RPMI7951 (cell line): ENCODE measurements at regions not wholly inside any gene's neighbourhood (a gene's known extent, or its start where the extent isn't known, plus 50 kb on each side); places are given as distances from the start of the nearest gene placed in this dataset.

ENCODE experiments used
- DNase-seq: peaks from one replicate; pipeline ENCODE4 v3.0.0-alpha.2; 2012; ENCODE audit warnings: low read depth

DNA sequence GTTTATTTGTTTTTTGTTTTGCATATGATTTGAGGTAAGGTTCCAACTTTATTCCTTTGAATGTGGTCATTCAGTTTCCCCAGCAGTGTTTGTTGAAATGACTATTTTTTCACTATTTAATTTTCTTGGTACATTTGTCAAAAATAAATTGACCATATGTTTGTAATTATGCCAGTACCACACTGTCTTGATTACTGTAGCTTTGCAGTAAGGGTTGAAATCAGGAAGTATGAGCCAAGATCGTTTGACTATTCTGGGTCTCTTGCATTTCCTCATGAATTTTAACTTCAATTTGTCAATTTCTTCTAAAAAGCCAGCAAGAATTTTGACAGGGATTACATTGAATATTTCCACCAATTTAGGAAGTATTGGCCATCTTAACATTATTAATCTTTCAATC is 199.3 kb upstream of the PPFIA2 start:
- DNase-seq = no peak

DNA sequence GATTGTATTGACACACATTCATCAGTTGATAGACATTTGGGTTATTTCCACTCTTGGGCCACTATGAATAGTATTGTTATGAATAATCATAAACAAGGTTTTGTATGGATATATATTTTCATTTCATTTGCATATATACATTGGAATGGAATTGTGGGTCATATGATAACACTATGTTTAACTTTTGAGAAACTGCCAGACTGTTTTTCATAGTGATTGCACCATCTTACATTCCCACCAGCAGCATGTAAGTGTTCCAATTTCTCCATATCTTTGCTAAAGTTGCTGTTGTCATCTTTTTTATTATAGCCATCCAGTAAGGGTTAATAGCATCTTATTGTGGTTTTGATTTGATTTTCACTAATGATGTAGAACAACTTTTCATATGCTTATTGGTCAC is 198.5 kb upstream of the PPFIA2 start:
- DNase-seq = no peak

DNA sequence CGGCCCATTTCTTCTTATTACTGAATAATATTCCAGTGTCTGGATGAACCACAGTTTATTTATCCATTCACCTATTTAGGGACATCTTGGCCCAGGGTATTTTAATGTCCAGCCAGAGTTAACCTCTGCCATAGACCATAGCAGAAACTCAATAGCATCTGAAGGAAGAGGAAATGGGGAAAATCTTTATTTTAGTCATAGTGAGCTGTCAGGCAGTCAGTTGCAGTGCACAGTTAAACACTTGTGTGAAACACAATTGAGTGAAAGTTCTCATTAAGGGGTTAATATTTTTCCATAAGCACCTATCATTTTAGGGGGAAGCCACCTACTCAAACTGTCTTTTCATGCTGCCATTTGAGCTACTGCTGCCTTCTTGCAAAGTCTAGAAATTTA is 197.3 kb upstream of the PPFIA2 start:
- DNase-seq = no peak

DNA sequence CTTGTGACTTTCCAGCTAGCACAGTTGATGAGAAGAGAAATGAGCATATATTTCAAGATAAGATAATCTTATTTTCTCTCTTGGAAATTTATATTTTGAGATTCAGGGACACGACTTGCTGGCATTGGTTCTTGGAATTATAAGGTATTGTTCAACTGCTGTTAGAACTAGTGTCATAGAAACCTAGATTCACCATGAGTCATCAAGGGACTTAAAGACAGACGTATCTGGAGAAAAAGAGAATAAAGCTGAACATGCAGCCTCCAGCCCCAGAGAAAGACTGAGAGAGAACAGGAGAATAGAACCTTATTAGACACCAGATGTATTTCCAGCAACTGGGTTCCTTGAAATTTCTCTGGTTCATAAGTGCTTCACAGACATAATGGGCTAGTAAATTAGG is 194.4 kb upstream of the PPFIA2 start:
- no peak for DNase-seq

DNA sequence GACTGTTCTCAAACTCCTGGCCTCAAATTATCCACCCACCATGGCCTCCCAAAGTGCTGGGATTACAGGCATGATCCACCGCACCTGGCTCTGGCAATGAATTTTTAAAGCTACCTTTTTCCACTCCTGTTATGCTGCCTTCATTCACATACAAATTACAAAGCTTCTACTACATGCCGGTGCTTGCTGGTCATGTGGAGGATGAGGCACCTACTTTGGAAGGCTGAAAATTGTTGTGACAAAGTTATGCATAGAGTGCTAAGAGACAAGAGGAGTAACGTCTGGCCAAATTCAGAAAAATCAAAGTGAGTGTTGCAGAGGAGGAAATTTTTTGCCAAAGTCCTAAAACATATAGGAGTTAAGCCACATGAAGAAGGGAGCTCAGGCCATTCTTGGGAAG is 191.7 kb upstream of the PPFIA2 start:
- DNase-seq = no peak

DNA sequence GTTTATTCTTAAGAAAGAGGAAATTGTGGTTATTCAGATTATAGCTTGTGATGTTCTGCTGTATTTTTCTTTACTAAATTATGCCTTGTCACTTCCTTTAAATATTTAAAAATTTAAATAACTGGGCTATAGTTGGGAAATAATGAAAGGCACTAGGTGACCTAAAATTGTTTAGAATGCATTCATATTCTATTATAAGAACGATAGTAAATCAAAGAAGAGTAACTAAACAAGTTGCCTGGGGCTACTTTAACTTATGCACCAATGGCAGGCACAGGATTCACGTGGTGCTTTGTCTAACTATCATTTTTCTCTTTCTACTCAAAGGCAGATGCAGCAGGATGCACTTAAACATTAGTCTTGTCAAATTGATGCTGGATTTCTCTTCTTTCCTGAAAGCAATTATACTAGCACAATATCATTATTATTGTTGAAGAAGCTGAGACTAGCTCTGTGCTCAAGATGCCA is 190.7 kb upstream of the PPFIA2 start:
- no peak for DNase-seq

DNA sequence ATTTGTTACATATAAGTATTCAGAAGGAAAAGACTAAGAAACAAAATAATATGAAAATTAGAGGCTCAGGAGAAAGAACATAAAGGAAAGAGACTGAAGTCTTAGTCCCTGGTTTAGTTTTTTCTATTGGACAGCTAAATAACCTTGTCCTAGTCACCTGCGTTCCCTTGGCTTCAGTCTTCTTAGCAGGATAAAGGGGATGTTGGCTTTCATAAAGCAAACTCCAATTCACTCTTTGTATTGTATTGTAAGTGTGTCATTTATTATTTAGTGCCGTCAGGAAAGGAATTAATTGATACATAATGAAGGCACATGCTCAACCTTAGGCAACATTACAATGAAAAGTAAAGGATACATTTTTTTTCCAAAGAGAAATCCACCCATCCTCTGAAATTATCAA is 190.3 kb upstream of the PPFIA2 start:
- no peak for DNase-seq

DNA sequence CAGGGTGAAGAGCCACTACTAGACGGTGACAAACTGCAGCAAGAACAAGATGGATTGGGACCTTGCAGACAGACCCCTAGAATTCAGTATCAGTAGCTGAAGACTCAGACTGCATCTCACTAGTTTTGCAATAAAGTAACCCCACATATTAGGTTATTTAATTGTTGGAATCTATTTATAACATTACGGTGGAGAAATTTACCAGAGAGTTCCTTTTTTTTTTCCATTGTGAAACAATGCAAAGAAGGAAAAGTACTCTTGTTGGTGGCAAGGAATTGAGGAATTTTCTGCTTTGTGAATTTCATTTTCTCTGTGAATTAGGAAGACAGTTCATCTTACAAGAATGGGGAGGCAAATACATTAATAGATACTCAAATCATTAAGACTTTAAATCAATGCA is 185.7 kb upstream of the PPFIA2 start:
- DNase-seq = no peak

DNA sequence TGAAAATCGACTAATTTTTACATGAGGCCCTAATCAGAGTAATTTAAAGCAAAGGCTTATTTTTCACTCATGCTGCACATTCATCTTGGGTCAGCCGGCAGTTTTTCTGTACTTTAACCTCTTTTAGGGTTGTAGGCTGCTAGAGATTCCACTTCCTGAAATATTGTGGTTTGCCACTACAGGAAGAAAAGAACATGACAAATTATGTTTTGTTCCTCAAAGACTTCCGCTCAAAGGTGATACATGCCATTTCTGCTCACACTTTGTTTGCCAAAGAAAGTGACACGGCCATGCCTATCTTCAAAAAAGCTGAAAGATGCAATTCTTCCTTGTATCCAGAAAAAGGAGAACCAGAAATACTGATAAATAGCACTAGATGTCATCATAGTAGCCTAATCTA is 183.4 kb upstream of the PPFIA2 start:
- DNase-seq = no peak

DNA sequence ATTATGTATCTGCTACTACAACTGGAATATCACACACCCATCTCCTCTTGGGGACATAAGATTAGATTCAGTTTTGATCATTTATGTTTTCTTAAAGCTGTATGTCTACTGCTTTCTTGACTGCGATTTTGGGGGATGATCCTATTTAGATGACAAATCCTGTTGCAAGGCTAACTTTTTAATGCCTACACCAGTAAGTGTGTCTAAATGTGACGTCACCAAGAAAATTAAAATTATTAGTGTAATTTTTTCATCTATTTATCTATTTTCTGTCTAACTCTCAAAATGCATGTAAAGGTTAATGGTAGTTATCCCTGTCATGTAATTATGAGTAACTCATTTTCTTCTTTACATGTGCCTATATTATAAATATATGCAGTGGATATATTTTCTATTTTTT is 170.9 kb upstream of the PPFIA2 start:
- no peak for DNase-seq

DNA sequence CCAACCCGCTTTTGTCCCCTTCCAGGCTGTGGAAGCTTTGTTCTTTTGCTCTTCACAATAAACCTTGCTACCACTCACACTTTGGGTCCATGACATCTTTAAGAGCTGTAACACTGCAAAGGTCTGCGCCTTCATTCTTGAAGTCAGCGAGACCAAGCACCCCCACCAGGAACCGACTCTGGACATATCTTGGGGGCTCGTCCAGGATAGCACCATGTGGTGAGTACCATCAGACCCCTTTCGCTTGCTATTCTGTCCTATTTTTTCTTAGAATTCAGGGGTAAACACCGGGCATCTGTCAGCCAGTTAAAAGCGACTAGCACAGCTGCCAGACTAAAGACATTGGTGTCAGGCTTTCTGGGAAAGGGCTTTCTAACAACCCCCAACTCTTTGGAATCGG is 137.6 kb upstream of the PPFIA2 start:
- DNase-seq = no peak

DNA sequence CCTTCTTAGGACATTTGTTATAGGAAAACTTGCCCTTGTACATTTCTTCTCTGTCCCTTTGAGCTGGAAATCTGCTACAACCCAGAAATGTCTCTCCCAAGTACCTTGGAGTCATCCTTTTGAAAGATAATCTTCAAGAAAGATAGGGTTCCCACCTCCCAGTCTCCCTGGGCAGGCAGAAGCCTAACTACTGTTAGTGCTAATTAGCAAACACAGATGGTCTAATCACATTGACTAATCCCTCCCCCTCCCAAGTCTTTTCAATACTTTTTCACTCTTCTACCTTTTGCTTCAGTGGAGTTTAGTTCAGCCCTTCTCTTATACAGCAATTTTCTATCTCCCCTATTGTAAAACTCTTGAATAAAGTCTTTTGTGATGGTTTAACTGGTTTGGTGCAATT is 129.8 kb upstream of the PPFIA2 start:
- no peak for DNase-seq

DNA sequence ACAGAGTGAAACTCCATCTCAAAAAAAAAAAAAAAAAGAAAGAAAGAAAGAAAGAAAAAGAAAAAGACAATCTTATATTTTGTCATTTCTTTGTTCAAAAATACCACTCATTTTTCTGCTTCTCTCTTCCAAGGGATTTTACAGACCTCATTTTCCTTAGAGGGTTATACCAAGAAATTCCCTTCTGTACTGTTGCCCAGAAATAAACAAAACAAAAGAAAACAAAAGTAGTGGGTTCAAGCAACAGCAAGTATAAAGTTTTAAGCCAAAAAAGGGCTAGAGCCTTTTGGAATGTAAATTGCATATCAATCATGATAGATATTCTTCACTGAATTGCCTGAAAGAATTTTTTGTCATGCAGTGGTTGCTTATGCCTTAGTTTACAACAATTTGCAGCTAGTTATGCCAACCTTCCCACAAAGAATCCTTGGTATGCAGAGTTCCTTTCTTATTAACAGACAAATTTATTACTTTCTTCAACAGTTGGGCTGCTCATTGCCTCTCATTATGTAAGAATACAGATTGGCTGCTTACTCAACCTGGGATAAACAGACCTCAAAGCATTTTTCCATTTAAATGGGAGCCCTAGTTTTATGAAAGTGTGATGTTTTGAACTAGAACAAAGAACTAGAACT is 129.1 kb upstream of the PPFIA2 start:
- no peak for DNase-seq

DNA sequence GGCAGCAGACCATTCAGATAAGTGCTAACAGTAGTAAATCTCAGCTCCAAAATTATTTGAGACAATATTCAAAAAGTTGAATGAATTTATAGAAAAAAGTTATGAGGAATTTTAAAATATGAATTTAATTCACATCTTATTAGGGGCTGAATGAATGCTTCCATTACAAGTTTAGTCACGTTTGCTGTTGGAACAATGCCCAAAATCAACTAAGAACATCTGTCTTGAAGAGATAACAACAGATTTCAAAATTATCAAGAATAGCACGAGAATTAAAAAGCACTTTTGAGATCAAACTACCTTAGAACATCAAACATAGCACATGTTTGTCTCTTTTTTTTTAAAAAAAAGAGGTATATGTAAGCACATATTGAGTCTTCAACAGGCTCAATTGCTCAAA is 115.4 kb upstream of the PPFIA2 start:
- no peak for DNase-seq

DNA sequence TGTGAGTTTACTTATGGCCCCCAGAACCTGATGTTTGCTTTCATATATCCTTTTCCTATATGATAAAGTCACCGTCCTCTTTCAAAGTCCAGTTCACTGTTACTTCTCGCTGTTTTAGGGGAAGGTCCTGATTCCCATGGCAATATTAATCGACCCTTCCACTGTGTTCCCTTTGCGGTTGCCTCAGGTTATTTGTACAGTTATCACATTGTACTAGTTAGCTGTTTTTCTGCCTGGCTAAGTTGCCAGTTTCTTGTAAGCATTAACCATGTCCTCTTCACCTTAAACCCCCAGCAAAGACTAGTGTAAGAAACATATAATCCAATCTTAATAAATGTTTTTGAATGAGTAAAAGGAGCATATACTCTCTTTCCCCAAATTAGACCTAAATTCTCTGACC is 115.0 kb upstream of the PPFIA2 start:
- no peak for DNase-seq

DNA sequence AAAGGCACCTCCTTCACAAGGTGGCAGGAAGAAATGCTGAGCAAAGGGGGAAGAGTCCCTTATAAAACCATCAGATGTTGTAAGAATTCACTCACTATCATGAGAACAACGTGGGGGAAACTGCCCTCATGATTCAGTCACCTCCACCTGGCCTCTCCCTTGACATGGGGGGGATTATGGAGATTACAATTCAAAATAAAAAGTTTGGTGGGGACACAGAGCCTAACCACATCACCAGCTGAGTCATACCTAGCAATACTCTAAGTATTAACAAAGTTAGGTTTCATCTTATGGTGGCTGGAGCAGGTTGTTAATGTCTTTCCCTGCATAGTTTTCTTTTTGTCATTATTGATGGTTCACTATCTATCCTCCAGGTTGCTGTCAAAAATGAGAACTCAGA is 113.2 kb upstream of the PPFIA2 start:
- no peak for DNase-seq

DNA sequence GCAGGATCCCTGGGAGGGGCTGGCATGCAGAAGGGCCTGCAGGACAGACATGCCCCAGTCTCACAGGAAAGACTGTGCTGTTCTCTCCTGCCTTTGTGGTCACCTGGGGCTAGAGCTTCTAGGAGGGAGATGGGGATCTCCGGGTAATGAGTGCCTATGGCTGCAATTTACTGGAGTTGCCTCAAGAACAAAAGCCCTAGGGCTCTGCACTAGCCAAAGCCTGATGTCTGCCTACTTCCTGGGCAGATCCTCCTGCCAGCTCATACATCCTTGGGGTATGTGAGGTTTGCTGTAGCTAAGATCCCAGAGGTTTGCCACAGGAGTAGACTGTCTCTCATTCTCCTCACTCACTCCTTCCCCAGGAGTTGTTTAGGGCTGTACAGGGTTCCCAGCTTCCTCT is 106.9 kb upstream of the PPFIA2 start:
- DNase-seq = no peak

DNA sequence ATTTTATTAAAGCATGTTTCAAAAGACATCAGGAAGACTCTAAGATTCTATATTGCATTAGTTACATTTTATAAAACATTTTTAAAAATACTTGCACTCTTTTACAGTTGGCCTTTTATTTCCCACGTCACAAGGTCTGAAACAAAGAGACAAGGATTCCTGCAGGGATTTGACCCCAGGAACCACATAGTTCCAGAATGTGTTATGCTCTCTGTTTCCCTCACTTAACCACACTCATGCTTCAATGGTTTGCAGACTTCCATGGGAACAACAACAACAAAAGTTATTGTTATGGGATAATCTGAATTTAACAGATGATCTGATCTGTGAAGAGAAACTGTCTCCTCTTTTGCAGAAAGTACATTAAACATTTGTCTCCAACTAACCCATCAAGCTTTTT is 104.3 kb upstream of the PPFIA2 start:
- DNase-seq = no peak

DNA sequence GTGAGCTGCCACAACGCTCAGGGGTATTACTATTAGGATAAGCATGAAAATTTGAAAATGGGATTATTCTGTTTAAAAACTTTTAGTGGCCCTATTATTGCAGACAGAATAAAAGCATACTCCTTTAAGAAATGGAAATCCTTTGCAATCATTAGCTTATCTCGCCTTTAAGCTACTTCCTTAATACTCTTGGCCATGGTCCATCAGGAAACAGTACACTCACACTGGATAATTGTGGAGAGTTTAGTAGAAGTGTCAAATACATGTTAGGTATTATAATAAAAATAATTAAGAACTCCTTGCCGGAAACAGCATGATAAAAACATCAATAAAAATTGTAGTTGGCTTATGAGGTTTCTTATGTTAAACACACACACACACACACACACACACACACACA is 100.4 kb upstream of the PPFIA2 start:
- no peak for DNase-seq

DNA sequence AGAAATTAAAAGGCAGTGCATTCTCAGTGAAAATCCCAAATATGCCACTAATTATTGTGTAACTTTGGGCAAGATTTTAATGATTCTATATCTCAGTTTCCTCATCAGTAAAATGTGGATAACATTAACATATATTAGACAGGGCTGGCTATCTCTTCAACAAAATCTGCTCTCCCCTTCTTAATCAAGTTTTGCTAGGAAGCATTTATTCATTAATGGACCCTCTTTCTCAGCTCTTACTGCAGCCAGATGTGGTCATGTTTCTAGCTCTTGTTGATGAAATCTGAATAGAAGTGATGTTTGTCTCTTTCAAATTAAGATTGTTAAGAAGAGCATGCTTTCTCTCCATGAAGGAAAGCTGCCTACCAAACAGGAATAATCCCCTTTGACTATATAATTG is 84.4 kb upstream of the PPFIA2 start:
- no peak for DNase-seq

DNA sequence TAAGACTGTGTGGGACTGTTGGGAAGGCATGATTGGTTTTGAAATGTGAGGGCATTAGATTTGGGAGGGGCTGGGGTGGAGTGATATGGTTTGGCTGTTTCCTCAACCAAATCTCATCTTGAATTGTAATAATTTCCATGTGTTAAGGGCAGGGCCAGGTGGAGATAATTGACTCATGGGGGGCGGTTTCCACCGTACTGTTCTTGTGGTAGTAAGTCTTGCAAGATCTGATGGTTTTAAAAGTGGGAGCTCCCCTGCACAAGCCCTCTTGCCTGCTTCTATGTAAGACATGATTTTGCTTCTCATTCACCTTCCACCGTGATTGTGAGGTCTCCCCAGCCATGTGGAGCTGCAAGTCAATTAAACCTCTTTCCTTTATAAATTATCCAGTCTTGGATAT is 76.6 kb upstream of the PPFIA2 start:
- no peak for DNase-seq

DNA sequence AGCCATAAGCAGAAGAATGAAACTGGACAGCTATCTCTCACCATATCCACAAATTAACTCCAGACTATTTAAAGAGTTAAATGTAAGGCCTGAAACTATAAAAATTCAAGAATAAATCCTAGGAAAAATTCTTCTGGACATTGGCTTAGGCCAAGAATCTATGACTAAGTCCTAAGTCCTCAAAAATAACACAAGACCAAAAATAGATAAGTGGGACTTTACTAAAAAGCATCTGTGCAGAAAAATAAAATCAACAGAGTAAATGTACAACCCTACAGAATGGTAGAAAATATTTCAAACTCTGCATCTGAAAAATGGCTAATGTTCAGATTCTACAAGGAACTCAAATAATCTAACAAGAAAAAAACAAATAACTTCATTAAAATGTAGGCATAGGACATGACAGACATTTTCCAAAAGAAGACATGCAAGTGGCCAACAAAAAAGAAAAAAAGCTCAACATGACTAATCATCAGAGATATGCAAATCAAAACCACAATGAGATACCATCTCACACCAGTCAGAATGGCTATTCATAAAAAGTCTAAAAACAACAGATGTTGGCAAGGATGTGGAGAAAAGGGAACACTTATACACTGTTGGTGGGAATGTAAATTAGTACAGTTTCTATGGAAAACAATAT is 61.0 kb upstream of the PPFIA2 start:
- DNase-seq = peak; percentile 73

DNA sequence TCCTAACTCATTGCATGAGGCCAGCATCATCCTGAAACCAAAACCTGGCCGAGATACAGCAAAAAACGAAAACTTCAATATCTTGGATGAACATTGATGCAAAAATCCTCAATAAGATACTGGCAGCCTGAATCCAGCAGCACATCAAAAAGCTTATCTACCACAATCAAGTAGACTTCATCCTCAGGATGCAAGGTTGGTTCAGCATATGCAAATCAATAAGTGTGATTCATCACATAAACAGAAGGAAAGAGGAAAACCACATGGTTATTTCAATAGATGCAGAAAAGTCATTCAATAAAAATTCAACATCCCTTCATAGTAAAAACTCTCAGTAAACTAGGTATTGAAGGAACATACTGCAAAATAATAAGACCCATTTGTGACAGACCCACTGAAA is 56.5 kb upstream of the PPFIA2 start:
- peak; percentile 52 for DNase-seq

DNA sequence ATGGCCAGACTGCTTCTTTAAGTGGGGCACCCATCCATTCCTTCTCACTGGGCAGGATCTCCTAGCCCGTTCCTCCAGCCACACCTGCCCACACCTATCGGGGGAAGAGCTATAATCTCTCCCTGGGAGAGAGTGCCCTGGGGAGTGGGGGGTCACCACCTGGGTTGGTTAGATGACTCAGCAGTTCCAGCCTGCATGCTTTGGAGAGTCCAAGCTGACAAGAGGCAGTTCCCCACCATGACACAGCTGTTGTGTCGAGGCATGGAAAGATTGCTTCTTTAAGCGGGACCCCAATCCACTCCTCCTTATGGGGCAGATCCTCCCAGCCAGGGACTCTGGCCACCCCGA is 52.6 kb upstream of the PPFIA2 start:
- DNase-seq = peak; percentile 5
